Mesendoderm (in vitro differentiated cells): ENCODE measurements at regions not wholly inside any gene's neighbourhood (a gene's known extent, or its start where the extent isn't known, plus 50 kb on each side); places are given as distances from the start of the nearest gene placed in this dataset.
A peak's percentile ranks its signal among the peaks of the same experiment; 100 is the strongest.

Experiments
- DNase-seq: peaks from one replicate; pipeline ENCODE4 v3.0.0; 2013
- H2AK5ac ChIP-seq: 2 replicates; pipeline ENCODE4 v1.6.1; 2013; ENCODE audit warnings: low read length, inconsistent platforms
- H2BK120ac ChIP-seq: 2 replicates; pipeline ENCODE4 v1.6.1; 2013; ENCODE audit warnings: low read depth, mild to moderate bottlenecking, low read length, moderate library complexity, mixed read lengths
- H2BK15ac ChIP-seq: replicated peaks from 2 replicates; pipeline ENCODE4 v1.6.1; 2013; ENCODE audit warnings: low read depth, mild to moderate bottlenecking, moderate library complexity
- H2BK5ac ChIP-seq: 2 replicates; pipeline ENCODE4 v1.6.1; 2013; ENCODE audit warnings: low read length, inconsistent platforms
- H3K18ac ChIP-seq: 2 replicates; pipeline ENCODE4 v1.6.1; 2013; ENCODE audit warnings: mild to moderate bottlenecking, low read length, mixed read lengths
- H3K23ac ChIP-seq: one replicate; pipeline ENCODE4 v1.6.1; 2013; ENCODE audit warnings: low read length
- H3K27ac ChIP-seq: 2 replicates; pipeline ENCODE4 v1.5.1; 2013; ENCODE audit warnings: low read depth, mild to moderate bottlenecking, inconsistent platforms, low read length, moderate library complexity
- H3K27me3 ChIP-seq: 2 replicates; pipeline ENCODE4 v1.6.1; 2013; ENCODE audit warnings: low read length, control low read depth, mild to moderate bottlenecking, inconsistent platforms; ENCODE audit not compliant: insufficient read depth, poor library complexity
- H3K36me3 ChIP-seq: 2 replicates; pipeline ENCODE4 v1.6.1; 2013; ENCODE audit warnings: low read length, inconsistent platforms; ENCODE audit not compliant: control insufficient read depth, insufficient read depth
- H3K4ac ChIP-seq: one replicate; pipeline ENCODE4 v1.6.1; 2013; ENCODE audit warnings: low read depth, mild to moderate bottlenecking, low read length, moderate library complexity
- H3K4me1 ChIP-seq: 2 replicates; pipeline ENCODE4 v1.6.1; 2013; ENCODE audit warnings: low read depth, low read length, inconsistent platforms; ENCODE audit not compliant: control insufficient read depth
- H3K4me2 ChIP-seq: 2 replicates; pipeline ENCODE4 v1.6.1; 2013; ENCODE audit warnings: low read length
- H3K4me3 ChIP-seq: 2 replicates; pipeline ENCODE4 v1.5.1; 2013; ENCODE audit warnings: mild to moderate bottlenecking, low read length
- H3K56ac ChIP-seq: one replicate; pipeline ENCODE4 v1.6.1; 2013; ENCODE audit warnings: low read length
- H3K79me1 ChIP-seq: 2 replicates; pipeline ENCODE4 v1.6.1; 2013; ENCODE audit warnings: low read length, inconsistent platforms
- H3K79me2 ChIP-seq: 2 replicates; pipeline ENCODE4 v1.6.1; 2013; ENCODE audit warnings: mild to moderate bottlenecking, low read length; ENCODE audit not compliant: control insufficient read depth, insufficient read depth
- H3K9ac ChIP-seq: 2 replicates; pipeline ENCODE4 v1.6.1; 2013; ENCODE audit warnings: low read length, inconsistent platforms
- H4K5ac ChIP-seq: one replicate; pipeline ENCODE4 v1.6.1; 2013; ENCODE audit warnings: low read length
- H4K8ac ChIP-seq: one replicate; pipeline ENCODE4 v1.6.1; 2013; ENCODE audit warnings: low read depth, mild to moderate bottlenecking, control low read depth, low read length, moderate library complexity
- WGBS: extraction: QIAGEN DNeasy Blood & Tissue Kit; methylation state at CpG from one replicate; pipeline ENCODE4 v1.1.7; 2013; ENCODE audit warnings: low lambda C conversion rate, missing lambda C conversion rate; ENCODE audit not compliant: insufficient coverage; ENCODE audit errors: extremely low coverage; 5-methylcytosine and 5-hydroxymethylcytosine counted together

DNA sequence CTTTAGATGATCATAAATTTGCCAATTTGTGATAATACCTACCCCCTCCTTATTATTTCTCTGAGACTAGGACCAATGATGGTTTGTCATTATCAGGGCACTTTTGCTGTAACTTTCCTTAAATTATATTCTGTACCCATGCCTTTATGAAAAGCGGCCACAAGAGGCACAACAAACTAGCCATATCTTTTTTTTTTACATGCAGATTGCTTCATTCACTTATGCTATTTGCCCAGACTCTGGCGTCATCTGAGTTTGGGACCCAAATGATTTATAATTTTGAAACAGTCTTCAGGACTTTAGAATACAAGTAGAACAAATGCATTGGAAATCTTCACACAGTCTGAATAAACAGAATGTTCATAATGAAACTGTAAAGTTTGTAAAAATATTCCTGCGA lies 408.1 kb downstream of the MAT2B start:
- no peak for DNase-seq

GRCh38 chr5:163914910-163915309 lies 409.5 kb downstream of the MAT2B start:
- Histone ChIP-seq H3K79me2 (no peaks in the 10 kb centered on the region), H2BK15ac (no peak overlapping the region), H3K56ac (no peak overlapping the region), H2BK5ac (no peak overlapping the region), H2AK5ac (no peak overlapping the region), H3K36me3 (no peaks in the 10 kb centered on the region), H3K9ac (no peak overlapping the region), H3K4me3 (no peak overlapping the region), H4K5ac (no peak overlapping the region), H3K27ac (no peak overlapping the region), H3K18ac (no peak overlapping the region), H3K79me1 (no peaks in the 10 kb centered on the region), H3K27me3 (no peaks in the 10 kb centered on the region), H3K4me2 (no peak overlapping the region), H3K23ac (no peak overlapping the region), H4K8ac (no peak overlapping the region), H3K4me1 (peaks cover 5% of the 10 kb centered on the region), H2BK120ac (no peak overlapping the region), H3K4ac (no peak overlapping the region)
- WGBS = no CpG with 5 or more reads among the region's 5 CpGs
- DNase-seq = peak; percentile 58

More for the DNA sequence above, 408.1 kb downstream of the MAT2B start:
- Histone ChIP-seq H3K18ac (no peak overlapping the region), H2AK5ac (no peak overlapping the region), H4K8ac (no peak overlapping the region), H3K4me3 (no peak overlapping the region), H4K5ac (no peak overlapping the region), H2BK15ac (no peak overlapping the region), H3K4me2 (no peak overlapping the region), H3K4me1 (peaks cover 5% of the 10 kb centered on the region), H3K79me1 (no peaks in the 10 kb centered on the region), H3K27me3 (no peaks in the 10 kb centered on the region), H3K79me2 (no peaks in the 10 kb centered on the region), H3K4ac (no peak overlapping the region), H2BK120ac (no peak overlapping the region), H2BK5ac (no peak overlapping the region), H3K27ac (no peak overlapping the region), H3K23ac (no peak overlapping the region), H3K36me3 (no peaks in the 10 kb centered on the region), H3K9ac (no peak overlapping the region), H3K56ac (no peak overlapping the region)
- WGBS = no CpG with 5 or more reads among the region's 3 CpGs

DNA sequence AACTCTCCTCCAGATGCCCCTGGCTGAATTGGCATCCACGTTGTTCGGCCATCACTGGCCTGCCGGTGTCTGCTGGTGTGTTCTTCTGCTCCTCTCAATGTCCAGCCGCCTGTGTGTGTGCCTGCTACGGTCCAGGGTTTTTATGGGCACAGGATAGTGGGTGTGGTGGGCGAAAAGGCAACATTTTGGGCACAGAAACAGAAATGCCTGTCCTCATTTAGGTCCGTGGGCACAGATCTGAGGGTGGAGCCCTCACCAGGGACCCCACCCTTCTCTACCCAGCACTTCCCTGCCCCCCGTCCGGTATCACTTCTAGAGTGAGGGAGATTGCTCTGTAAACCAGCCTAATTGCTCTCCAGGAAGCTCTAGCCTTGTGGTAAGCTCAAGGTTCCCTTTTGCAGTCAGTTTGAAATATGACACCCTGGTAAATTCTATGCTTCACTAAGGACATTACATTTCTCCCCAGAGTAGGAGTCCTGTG lies 410.1 kb downstream of the MAT2B start:
- Histone ChIP-seq H3K79me2 (no peaks in the 10 kb centered on the region), H3K27me3 (no peaks in the 10 kb centered on the region), H4K8ac (no peak overlapping the region), H3K4me2 (no peak overlapping the region), H2BK15ac (no peak overlapping the region), H3K23ac (no peak overlapping the region), H3K4me3 (no peak overlapping the region), H3K56ac (no peak overlapping the region), H2AK5ac (no peak overlapping the region), H3K27ac (no peak overlapping the region), H3K4me1 (peaks cover 5% of the 10 kb centered on the region), H3K18ac (no peak overlapping the region), H4K5ac (no peak overlapping the region), H3K9ac (no peak overlapping the region), H2BK120ac (no peak overlapping the region), H3K79me1 (no peaks in the 10 kb centered on the region), H3K36me3 (no peaks in the 10 kb centered on the region), H3K4ac (no peak overlapping the region), H2BK5ac (no peak overlapping the region)
- no CpG with 5 or more reads among the region's 9 CpGs for WGBS
- peak; percentile 39 for DNase-seq

- no peak overlapping the region for H4K8ac ChIP-seq
- DNase-seq = no peak
- no peaks in the 10 kb centered on the region for H3K79me1 ChIP-seq
- no peaks in the 10 kb centered on the region for H3K79me2 ChIP-seq
- no peak overlapping the region for H2BK15ac ChIP-seq
- no peak overlapping the region for H2BK5ac ChIP-seq
- H3K56ac ChIP-seq = no peak overlapping the region
- H3K23ac ChIP-seq = no peak overlapping the region
- no peak overlapping the region for H3K9ac ChIP-seq
- no CpG with 5 or more reads among the region's 2 CpGs for WGBS
- no peak overlapping the region for H3K18ac ChIP-seq
- H2AK5ac ChIP-seq = no peak overlapping the region
- no peak overlapping the region for H3K4ac ChIP-seq
- H3K4me2 ChIP-seq = no peak overlapping the region
- no peak overlapping the region for H2BK120ac ChIP-seq
- H3K27me3 ChIP-seq = no peaks in the 10 kb centered on the region
- peaks cover 5% of the 10 kb centered on the region for H3K4me1 ChIP-seq
- no peak overlapping the region for H4K5ac ChIP-seq
- H3K27ac ChIP-seq = no peak overlapping the region
- H3K4me3 ChIP-seq = no peak overlapping the region
- no peaks in the 10 kb centered on the region for H3K36me3 ChIP-seq
Measured at GRCh38 chr5:163916376-163916775, 411.0 kb downstream of the MAT2B start.

- Histone ChIP-seq H2AK5ac (no peak overlapping the region), H4K8ac (no peak overlapping the region), H3K4me1 (peaks cover 5% of the 10 kb centered on the region), H3K56ac (no peak overlapping the region), H2BK5ac (no peak overlapping the region), H3K36me3 (no peaks in the 10 kb centered on the region), H3K79me2 (no peaks in the 10 kb centered on the region), H3K4ac (no peak overlapping the region), H3K9ac (no peak overlapping the region), H3K4me3 (no peak overlapping the region), H3K18ac (no peak overlapping the region), H3K27ac (no peak overlapping the region), H2BK15ac (no peak overlapping the region), H4K5ac (no peak overlapping the region), H3K4me2 (no peak overlapping the region), H3K79me1 (no peaks in the 10 kb centered on the region), H2BK120ac (no peak overlapping the region), H3K27me3 (no peaks in the 10 kb centered on the region), H3K23ac (no peak overlapping the region)
- no CpG with 5 or more reads among the region's 1 CpG for WGBS
- no peak for DNase-seq
Measured at GRCh38 chr5:163916861-163917260, 411.4 kb downstream of the MAT2B start.

GRCh38 chr5:163917747-163918146 lies 412.3 kb downstream of the MAT2B start:
- Histone ChIP-seq H3K18ac (no peak overlapping the region), H4K8ac (no peak overlapping the region), H3K79me2 (no peaks in the 10 kb centered on the region), H3K27ac (no peak overlapping the region), H3K4ac (no peak overlapping the region), H2BK5ac (no peak overlapping the region), H2AK5ac (no peak overlapping the region), H3K56ac (no peak overlapping the region), H3K23ac (no peak overlapping the region), H3K36me3 (no peaks in the 10 kb centered on the region), H2BK15ac (no peak overlapping the region), H3K4me1 (peaks cover 5% of the 10 kb centered on the region), H4K5ac (no peak overlapping the region), H3K9ac (no peak overlapping the region), H3K27me3 (no peaks in the 10 kb centered on the region), H3K79me1 (no peaks in the 10 kb centered on the region), H2BK120ac (no peak overlapping the region), H3K4me3 (no peak overlapping the region), H3K4me2 (no peak overlapping the region)
- no CpG with 5 or more reads among the region's 1 CpG for WGBS
- no peak for DNase-seq
